Stomach (tissue), 4 donors: ENCODE measurements at regions not wholly inside any gene's neighbourhood (a gene's known extent, or its start where the extent isn't known, plus 50 kb on each side); places are given as distances from the start of the nearest gene placed in this dataset.

ENCODE experiments used
- POLR2A ChIP-seq, 4 donors: fragments of 450-650 bp; IDR thresholded peaks; one replicate each; pipeline ENCODE4 v1.6.1; 2016; ENCODE audit warnings: antibody characterized with exemption in 4 of 4, control low read depth in 2 of 4, mild to moderate bottlenecking in 1 of 4, moderate library complexity in 1 of 4
- POLR2AphosphoS5 ChIP-seq, 3 donors: sonication (generic); formaldehyde crosslinking; IDR thresholded peaks; one replicate each; pipeline ENCODE4 v1.6.1; 2016; ENCODE audit warnings: antibody characterized with exemption in 3 of 3
- TF ChIP-seq, protein P1 (sequence below), 7 experiments: fragments of 450-650 bp in 4 of 7; fragments of 200-600 bp in 3 of 7; sonication (generic) in 3 of 7; IDR thresholded peaks; one replicate each; pipeline ENCODE4 v1.5.1; 2016 to 2019; ENCODE audit warnings: antibody characterized with exemption in 7 of 7, control low read depth in 2 of 7, mild to moderate bottlenecking in 1 of 7

GRCh38 chr12:28898038-28898437 lies 251.0 kb upstream of the FAR2 start:
- TF ChIP-seq POLR2AphosphoS5 (IDR thresholded peaks at IDR 0.05) (no peak), POLR2A (IDR thresholded peaks at IDR 0.05) (no peak)
- TF ChIP-seq, protein P1, sequence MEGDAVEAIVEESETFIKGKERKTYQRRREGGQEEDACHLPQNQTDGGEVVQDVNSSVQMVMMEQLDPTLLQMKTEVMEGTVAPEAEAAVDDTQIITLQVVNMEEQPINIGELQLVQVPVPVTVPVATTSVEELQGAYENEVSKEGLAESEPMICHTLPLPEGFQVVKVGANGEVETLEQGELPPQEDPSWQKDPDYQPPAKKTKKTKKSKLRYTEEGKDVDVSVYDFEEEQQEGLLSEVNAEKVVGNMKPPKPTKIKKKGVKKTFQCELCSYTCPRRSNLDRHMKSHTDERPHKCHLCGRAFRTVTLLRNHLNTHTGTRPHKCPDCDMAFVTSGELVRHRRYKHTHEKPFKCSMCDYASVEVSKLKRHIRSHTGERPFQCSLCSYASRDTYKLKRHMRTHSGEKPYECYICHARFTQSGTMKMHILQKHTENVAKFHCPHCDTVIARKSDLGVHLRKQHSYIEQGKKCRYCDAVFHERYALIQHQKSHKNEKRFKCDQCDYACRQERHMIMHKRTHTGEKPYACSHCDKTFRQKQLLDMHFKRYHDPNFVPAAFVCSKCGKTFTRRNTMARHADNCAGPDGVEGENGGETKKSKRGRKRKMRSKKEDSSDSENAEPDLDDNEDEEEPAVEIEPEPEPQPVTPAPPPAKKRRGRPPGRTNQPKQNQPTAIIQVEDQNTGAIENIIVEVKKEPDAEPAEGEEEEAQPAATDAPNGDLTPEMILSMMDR (IDR thresholded peaks at IDR 0.05), result no peak
